ENCODE measurements at regions not wholly inside any gene's neighbourhood (a gene's known extent, or its start where the extent isn't known, plus 50 kb on each side); places are given as distances from the start of the nearest gene placed in this dataset.

DNA sequence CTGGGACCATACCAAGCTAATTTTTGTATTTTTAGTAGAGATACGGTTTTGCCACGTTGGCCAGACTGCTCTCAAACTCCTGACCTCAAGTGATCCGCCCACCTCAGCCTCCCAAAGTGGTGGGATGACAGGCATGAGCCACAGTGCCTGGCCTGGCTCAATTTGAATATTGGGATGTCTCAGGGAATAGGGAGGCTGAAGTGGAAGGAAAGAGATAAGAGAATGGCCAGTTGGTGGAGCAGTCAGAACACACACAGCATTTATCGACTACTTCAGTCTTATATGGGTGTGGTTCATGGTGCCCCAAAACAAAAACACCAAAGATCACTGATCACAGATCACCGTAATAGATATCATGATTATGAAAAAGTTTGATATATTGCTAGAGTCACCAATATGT lies 144.4 kb downstream of the GMNC start:
- TF ChIP-seq, protein P1, sequence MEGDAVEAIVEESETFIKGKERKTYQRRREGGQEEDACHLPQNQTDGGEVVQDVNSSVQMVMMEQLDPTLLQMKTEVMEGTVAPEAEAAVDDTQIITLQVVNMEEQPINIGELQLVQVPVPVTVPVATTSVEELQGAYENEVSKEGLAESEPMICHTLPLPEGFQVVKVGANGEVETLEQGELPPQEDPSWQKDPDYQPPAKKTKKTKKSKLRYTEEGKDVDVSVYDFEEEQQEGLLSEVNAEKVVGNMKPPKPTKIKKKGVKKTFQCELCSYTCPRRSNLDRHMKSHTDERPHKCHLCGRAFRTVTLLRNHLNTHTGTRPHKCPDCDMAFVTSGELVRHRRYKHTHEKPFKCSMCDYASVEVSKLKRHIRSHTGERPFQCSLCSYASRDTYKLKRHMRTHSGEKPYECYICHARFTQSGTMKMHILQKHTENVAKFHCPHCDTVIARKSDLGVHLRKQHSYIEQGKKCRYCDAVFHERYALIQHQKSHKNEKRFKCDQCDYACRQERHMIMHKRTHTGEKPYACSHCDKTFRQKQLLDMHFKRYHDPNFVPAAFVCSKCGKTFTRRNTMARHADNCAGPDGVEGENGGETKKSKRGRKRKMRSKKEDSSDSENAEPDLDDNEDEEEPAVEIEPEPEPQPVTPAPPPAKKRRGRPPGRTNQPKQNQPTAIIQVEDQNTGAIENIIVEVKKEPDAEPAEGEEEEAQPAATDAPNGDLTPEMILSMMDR (IDR thresholded peaks at IDR 0.05) = no peak
- TF ChIP-seq POLR2A (IDR thresholded peaks at IDR 0.05) = no peak

Data from ovary (tissue), 3 donors.